ENCODE measurements at regions not wholly inside any gene's neighbourhood (a gene's known extent, or its start where the extent isn't known, plus 50 kb on each side); places are given as distances from the start of the nearest gene placed in this dataset.

DNA sequence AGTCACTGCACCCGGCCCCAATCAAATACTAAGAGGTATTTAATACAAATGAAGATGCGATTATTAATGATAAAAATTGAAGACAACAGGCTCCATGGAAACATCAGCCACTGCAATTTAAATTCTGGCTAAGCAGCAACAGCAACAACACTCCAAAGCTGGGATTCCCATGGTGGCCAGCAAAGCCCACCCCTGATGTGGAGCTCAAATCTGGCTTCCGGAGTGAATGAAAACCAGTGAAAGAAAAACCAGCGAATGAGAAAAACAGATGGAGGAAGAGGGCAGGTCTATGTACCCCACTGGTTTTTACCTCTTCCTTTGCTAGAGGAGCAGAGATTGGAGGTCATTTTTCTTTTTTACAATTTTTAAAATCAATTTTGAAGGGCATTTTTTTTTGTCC lies 135.9 kb upstream of the PDE10A start:
- no peak for DNase-seq (ENCODE audit: low read depth in 1 of 2, low spot score in 1 of 2)
- no peak for TF ChIP-seq JUND (IDR thresholded peaks at IDR 0.05; ENCODE audit: low read depth)
- in situ Hi-C loops (cut with HindIII; ENCODE audit: low pct_unique_long_range_greater_than_20kb, low sequenced_read_pairs) = no loop called here

DNA sequence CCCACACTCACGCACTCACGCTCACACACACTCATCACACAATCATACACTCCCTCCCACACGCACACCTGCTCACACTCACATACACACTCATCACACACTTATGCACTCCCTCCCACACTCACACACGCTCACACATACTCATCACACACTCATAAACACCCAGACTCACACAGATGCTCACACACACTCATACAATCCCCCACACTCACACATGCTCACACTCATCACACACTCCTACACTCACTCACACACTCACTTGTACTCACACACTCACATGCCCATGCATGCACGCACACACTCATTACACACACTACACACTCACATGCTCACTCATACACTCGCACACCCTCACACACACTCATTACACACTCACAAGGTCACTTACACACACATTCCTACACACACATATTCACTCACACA lies 131.1 kb upstream of the PDE10A start:
- in situ Hi-C loops (cut with HindIII; ENCODE audit: low pct_unique_long_range_greater_than_20kb, low sequenced_read_pairs) = no loop called here
- TF ChIP-seq JUND (IDR thresholded peaks at IDR 0.05; ENCODE audit: low read depth) = no peak
- no peak for DNase-seq (ENCODE audit: low read depth in 1 of 2, low spot score in 1 of 2)

DNA sequence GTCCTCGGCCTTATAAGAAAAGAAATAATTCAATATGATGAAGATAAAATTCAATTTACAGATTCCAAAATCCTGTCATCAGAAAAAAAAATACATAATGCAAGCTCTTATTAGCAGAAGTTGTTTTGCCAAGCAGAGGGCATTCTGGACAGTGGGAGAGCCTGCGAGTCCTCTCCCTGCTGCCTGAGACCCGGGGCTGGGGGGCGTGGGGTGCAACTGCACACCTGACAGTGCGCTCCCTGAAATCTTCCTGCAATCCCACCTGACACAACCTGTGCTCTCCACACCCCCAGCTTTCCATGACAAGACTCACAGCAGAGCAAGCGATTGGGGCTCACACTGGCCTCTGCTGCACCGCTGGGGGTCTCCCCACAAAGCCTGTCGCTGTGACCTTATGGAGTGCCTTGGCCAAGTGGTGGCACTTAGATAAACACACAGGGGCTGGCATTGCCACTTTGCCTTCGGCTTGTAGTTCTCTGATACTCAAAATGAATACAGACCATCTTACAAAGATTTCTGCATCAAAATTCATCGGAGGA lies 130.3 kb upstream of the PDE10A start:
- no peak for TF ChIP-seq JUND (IDR thresholded peaks at IDR 0.05; ENCODE audit: low read depth)
- no peak for DNase-seq (ENCODE audit: low read depth in 1 of 2, low spot score in 1 of 2)
- in situ Hi-C loops (cut with HindIII; ENCODE audit: low pct_unique_long_range_greater_than_20kb, low sequenced_read_pairs) = no loop called here

DNA sequence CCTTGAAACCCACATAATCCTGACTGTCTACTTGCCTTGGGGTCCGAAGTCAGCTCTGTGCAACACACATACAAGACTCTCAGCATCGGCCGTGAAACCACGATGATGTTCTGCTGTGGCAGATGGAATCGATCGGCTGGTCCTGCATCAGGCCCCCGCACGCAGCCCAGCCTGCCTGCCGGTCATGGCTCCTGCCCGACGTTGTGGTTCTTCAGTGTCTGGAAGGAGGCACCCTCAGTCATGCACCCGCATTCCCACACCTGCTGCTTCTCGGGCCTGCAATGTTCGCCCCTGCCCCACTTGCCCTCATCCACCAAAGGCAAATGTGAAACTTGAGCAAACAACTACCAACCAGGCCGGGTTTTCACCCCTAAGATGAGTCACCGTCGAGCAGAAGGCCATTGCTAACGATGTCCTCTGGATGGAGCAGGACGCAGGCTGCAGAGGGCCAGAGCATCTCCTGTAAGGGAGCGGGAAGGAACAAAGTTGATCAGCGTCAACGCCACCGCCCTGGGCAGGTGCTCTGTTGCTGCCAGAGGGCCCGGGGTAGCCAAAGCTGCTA lies 128.9 kb upstream of the PDE10A start:
- DNase-seq (ENCODE audit: low read depth in 1 of 2, low spot score in 1 of 2) = no peak
- TF ChIP-seq JUND (IDR thresholded peaks at IDR 0.05; ENCODE audit: low read depth) = no peak
- in situ Hi-C loops (cut with HindIII; ENCODE audit: low pct_unique_long_range_greater_than_20kb, low sequenced_read_pairs) = no loop called here

DNA sequence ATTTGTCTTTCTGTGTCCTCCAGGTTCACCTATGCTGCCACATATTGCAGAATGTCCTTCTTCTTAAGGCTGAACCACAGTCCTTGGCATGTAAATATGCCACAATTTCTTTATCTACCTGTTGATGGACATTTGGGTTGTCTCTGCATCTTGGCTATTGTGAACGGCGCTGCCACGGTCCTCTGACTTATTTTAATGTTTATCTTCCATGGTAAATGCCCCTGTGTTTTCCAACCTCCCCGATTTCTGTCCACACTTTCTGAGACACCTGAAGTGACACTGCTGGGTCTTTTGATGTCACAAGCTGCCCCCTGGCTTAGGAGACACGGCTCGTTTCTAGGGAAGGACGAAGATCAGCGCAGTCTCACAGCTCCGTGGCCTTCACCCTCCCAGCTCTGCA lies 128.3 kb upstream of the PDE10A start:
- no peak for DNase-seq (ENCODE audit: low read depth in 1 of 2, low spot score in 1 of 2)
- no peak for TF ChIP-seq JUND (IDR thresholded peaks at IDR 0.05; ENCODE audit: low read depth)
- in situ Hi-C loops (cut with HindIII; ENCODE audit: low pct_unique_long_range_greater_than_20kb, low sequenced_read_pairs) = no loop called here

DNA sequence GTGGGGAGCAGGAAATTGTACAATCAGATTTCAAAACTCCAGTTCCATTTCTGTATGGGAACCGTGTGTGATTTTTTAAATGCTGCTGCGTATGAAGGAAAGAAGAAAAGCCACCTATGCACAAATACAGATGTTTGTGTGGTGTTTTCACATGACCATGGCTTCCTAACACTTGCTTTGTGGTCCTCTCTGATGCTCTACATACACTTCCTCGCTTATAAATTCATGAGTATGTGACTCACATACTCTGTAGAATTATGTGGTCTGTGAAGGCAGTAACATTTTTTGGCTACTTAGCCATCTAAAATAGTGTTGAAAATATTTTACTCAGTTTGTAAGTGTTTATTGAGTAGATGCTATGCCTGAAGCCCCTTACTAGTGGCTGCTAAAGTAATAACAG lies 119.8 kb upstream of the PDE10A start:
- DNase-seq (ENCODE audit: low read depth in 1 of 2, low spot score in 1 of 2) = no peak
- in situ Hi-C loops (cut with HindIII; ENCODE audit: low pct_unique_long_range_greater_than_20kb, low sequenced_read_pairs) = no loop called here
- TF ChIP-seq JUND (IDR thresholded peaks at IDR 0.05; ENCODE audit: low read depth) = no peak

DNA sequence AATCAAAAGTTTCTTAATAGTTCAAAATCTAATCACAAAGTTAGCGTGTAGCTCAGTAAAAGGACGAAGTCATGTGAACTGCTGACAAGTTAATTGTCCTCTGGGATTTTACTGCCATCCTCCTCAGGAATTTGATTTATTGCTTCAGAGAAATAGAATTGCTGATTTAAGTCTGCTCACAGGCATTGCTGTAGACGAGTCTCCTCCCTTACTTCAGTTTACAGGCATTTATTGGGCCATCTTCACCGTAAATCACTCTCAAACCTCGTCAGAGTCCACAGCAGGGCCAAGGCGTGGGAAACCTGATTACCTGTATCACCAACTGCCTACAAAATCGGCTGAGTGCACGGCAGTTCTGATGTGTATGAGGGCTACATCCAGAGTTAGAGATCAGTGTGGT lies 119.1 kb upstream of the PDE10A start:
- in situ Hi-C loops (cut with HindIII; ENCODE audit: low pct_unique_long_range_greater_than_20kb, low sequenced_read_pairs) = no loop called here
- DNase-seq (ENCODE audit: low read depth in 1 of 2, low spot score in 1 of 2) = no peak
- TF ChIP-seq JUND (IDR thresholded peaks at IDR 0.05; ENCODE audit: low read depth) = no peak

DNA sequence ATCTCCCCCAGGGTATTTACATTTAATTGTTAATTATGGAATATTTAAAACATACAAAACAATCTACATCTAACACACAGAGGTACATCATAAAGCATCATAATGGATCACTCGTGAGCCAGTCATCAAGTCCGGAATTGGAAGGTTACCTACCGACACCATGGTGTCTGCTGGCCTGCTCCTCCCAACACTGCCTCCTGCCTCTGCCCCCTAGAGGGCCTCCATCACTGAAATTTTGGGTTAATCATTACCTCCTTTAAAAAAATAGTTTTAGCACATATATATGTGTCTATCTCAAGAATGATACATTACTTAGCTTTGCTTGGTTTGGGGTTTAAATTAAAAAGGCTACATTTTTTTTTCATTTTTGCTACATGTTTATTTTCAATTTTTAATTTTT lies 114.6 kb upstream of the PDE10A start:
- no peak for TF ChIP-seq JUND (IDR thresholded peaks at IDR 0.05; ENCODE audit: low read depth)
- in situ Hi-C loops (cut with HindIII; ENCODE audit: low pct_unique_long_range_greater_than_20kb, low sequenced_read_pairs) = no loop called here
- DNase-seq (ENCODE audit: low read depth in 1 of 2, low spot score in 1 of 2) = no peak

DNA sequence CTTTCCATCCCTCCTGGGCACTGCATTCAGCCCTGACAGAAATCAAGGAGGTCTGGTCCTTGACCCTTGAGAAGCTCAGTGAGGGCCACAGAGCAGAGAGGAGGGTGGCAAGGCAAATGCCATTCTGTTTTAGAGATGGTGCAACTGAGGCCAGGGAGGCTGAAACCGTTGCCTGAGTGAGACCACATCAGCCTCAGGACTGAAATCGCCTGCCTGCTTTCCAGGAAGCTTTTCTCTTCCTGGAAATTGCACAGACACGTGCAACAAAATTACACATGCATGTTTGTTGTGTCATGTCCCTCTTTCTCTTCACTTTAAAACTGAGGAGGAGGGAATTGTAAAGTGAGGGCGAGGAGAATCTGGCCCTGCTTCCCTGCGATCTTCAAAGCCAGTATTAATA lies 113.7 kb upstream of the PDE10A start:
- in situ Hi-C loops (cut with HindIII; ENCODE audit: low pct_unique_long_range_greater_than_20kb, low sequenced_read_pairs) = no loop called here
- no peak for DNase-seq (ENCODE audit: low read depth in 1 of 2, low spot score in 1 of 2)
- no peak for TF ChIP-seq JUND (IDR thresholded peaks at IDR 0.05; ENCODE audit: low read depth)

DNA sequence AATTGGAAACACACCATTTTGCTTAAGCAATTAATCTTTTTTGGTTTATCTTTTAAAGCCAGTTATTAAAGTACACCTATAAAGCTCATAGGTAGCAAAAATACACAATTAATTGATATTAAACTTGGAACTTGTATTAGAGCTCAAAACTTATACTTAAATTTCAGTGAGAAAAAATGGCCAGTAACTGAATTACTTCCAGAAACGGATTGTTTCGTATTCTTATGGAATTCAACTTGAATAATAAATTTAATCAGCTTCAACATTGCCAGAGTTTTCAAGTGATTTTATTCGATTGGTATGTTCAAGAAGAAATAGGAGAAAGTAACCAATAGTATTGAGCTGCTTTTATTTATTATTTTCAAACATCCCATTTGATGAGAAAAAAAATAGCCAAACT lies 112.7 kb upstream of the PDE10A start:
- no peak for DNase-seq (ENCODE audit: low read depth in 1 of 2, low spot score in 1 of 2)
- in situ Hi-C loops (cut with HindIII; ENCODE audit: low pct_unique_long_range_greater_than_20kb, low sequenced_read_pairs) = no loop called here
- no peak for TF ChIP-seq JUND (IDR thresholded peaks at IDR 0.05; ENCODE audit: low read depth)

DNA sequence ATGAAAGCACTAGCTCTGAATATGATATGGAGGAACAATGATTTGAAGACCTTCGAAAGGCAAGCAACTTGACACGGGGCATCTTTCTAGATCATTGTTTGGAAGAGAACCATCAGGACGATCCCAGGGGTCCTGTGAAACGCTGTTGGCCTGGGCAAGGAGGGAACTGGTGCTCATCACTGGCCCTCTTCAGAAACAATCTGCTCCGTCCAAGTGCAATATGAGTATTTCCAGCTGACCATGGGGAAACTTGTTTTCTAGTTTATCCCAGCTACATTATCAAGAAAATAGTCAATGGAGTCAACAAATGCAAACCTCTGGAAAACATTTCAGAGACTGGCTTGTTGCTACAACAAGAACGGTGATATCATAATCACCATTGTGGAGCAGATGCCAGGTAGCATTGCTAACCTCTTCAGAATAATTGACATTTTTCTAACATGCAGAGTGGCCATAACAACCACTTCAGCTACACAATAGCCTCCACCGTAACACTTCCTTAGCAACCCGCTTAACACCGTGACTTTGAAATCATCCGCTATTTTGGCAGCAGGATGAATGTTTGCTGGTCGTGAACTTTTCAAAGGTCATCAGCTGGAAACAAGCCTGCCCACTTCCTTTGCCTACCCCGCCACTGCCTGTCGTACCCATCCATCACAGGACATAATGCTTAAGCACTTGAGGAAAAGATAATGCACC lies 112.0 kb upstream of the PDE10A start:
- no peak for TF ChIP-seq JUND (IDR thresholded peaks at IDR 0.05; ENCODE audit: low read depth)
- in situ Hi-C loops (cut with HindIII; ENCODE audit: low pct_unique_long_range_greater_than_20kb, low sequenced_read_pairs) = no loop called here
- no peak for DNase-seq (ENCODE audit: low read depth in 1 of 2, low spot score in 1 of 2)

DNA sequence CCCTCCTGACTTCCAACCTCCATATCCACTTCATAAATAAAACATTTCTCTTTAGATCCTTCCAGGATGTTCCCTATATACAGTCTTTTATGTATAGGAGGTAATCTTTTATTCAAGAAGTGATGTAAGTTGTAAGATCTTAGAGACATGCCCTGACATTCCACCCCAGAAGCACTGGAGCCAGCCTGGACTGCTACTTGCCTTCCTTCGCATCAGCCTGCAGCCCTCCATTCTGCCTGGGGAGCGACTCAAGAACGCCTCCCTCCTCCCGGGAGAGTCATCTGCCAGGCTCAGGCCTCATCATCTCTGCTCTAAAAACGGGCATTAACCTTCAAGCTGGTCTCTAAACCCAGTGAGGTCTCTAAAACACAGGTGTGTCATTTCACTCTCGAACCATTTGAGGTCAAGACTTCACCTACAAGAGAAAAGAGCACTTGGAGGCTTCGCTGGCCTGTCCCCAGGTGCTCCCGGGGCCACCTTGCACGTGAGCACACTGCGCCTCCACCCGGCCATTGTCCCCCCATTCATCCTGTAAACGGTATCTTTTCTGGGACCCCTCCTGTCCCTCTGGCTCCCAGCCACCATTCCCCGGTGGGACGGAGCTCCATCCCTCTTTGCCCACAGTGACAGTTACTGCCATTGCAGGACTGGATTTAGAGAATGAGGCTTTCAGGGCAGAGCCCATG lies 107.5 kb upstream of the PDE10A start:
- no peak for DNase-seq (ENCODE audit: low read depth in 1 of 2, low spot score in 1 of 2)
- no peak for TF ChIP-seq JUND (IDR thresholded peaks at IDR 0.05; ENCODE audit: low read depth)
- in situ Hi-C loops (cut with HindIII; ENCODE audit: low pct_unique_long_range_greater_than_20kb, low sequenced_read_pairs) = no loop called here

DNA sequence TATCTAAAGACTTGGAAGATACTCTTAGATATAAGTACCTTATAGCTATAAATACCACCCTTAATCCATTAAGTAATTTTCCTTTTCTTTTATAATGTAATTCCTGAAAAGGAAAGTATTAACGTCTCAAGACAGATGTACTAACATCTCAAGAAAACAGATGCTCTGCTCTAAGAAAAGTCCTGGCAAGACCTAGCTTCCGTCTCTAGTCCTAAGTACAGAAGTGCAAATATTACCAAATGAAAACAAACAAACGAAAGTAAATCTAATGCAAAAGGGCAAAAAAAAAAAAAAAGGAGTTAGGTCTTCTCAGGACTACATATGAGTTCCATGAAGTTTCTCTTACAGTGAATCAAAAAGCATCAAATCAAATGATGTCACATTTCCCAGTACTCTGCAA lies 106.8 kb upstream of the PDE10A start:
- in situ Hi-C loops (cut with HindIII; ENCODE audit: low pct_unique_long_range_greater_than_20kb, low sequenced_read_pairs) = no loop called here
- no peak for DNase-seq (ENCODE audit: low read depth in 1 of 2, low spot score in 1 of 2)
- TF ChIP-seq JUND (IDR thresholded peaks at IDR 0.05; ENCODE audit: low read depth) = no peak

Measured in T47D (cell line).